K562 (cell line): ENCODE measurements at regions not wholly inside any gene's neighbourhood (a gene's known extent, or its start where the extent isn't known, plus 50 kb on each side); places are given as distances from the start of the nearest gene placed in this dataset.
"Not testable (repeated sequence)": the region's sequence is repeated elsewhere in the genome, so short reads cannot be mapped to it uniquely, and the experiment has no call there.

Experiments used
- ATAC-seq: fragments of 200-7000 bp; cut with Tn5 transposase; 3 replicates; pipeline ENCODE4 v1.9.1; 2020; ENCODE audit warnings: moderate library complexity
- BruUV-seq: library from RNA; stranded (reverse); fragments of 400-500 nt; replicated peaks from 2 replicates; lab custom pipeline; 2021; lab: Mats Ljungman, UMichigan
- CTCF ChIA-PET: fragments of 300-600 bp; formaldehyde crosslinking; extraction: SDS; loops from one replicate; lab custom pipeline; 2021; ENCODE audit warnings: low intra/inter-chr PET ratio; lab: Yijun Ruan, JAX
- POLR2A ChIA-PET: fragments of 300-600, 350-650 bp; sonication (Branson Sonifier 250); formaldehyde crosslinking; extraction: SDS; loops from one replicate; lab custom pipeline; 2021; ENCODE audit warnings: antibody characterized with exemption, inconsistent platforms; lab: Yijun Ruan, JAX
- DNase-seq, 4 experiments: peaks; one replicate each; pipeline versions ENCODE4 v3.0.0 to v3.0.0-alpha.2; 2011 to 2018; ENCODE audit warnings: low spot score in 3 of 4, mixed read lengths in 3 of 4; ENCODE audit errors: extremely low read depth in 1 of 4
- FAIRE-seq: peaks from 2 replicates; lab custom pipeline; 2011; peaks lifted over from hg19 to GRCh38; lab: Jason Lieb, UNC
- H2AFZ ChIP-seq: 2 replicates; pipeline ENCODE4 v1.6.0; 2011; ENCODE audit warnings: low read depth, low read length, control low read depth, inconsistent platforms
- H3K27ac ChIP-seq: fragments of 200-600 bp; 3 replicates; pipeline ENCODE4 v1.8.0; 2011; ENCODE audit warnings: low read depth, mild to moderate bottlenecking, control low read depth, inconsistent platforms, low read length, moderate library complexity, mixed read lengths; ENCODE audit errors: extremely low read depth
- H3K27me3 ChIP-seq, 2 experiments: fragments of 300-600 bp in 1 of 2; 2 replicates in 1 of 2; 3 replicates in 1 of 2; pipeline versions ENCODE4 v1.6.0 to v1.8.0; 2011; ENCODE audit warnings: inconsistent platforms in 2 of 2, low read length in 2 of 2, mild to moderate bottlenecking in 1 of 2, mixed read lengths in 1 of 2, moderate library complexity in 1 of 2; ENCODE audit not compliant: control insufficient read depth in 2 of 2, insufficient read depth in 2 of 2
- H3K36me3 ChIP-seq: fragments of 300-600 bp; 3 replicates; pipeline ENCODE4 v1.8.0; 2011; ENCODE audit warnings: mild to moderate bottlenecking, low read length, inconsistent platforms; ENCODE audit not compliant: control insufficient read depth, insufficient read depth
- H3K4me1 ChIP-seq, 2 experiments: fragments of 200-600 bp in 1 of 2; replicated peaks in 1 of 2; 2 replicates in 1 of 2; 3 replicates in 1 of 2; pipeline versions ENCODE4 v1.5.1 to v1.8.0; 2011; ENCODE audit warnings: inconsistent platforms in 2 of 2, low read length in 2 of 2, mild to moderate bottlenecking in 1 of 2, mixed read lengths in 1 of 2, moderate library complexity in 1 of 2; ENCODE audit not compliant: control insufficient read depth in 2 of 2, insufficient read depth in 2 of 2
- H3K4me2 ChIP-seq: 2 replicates; pipeline ENCODE4 v1.6.1; 2011; ENCODE audit warnings: low read length, control low read depth, inconsistent platforms, mixed read lengths; ENCODE audit not compliant: insufficient read depth
- H3K4me3 ChIP-seq: fragments of 200-600 bp; sonication (generic), shearing (Covaris generic); 2 replicates; pipeline ENCODE4 v1.5.1; 2016; ENCODE audit warnings: control low read depth, inconsistent platforms
- H3K79me2 ChIP-seq: fragments of 200-600 bp; 3 replicates; pipeline ENCODE4 v1.8.0; 2011; ENCODE audit warnings: low read length, inconsistent platforms; ENCODE audit not compliant: control insufficient read depth, insufficient read depth
- H3K9ac ChIP-seq, 2 experiments: 2 replicates each; pipeline versions ENCODE4 v1.6.0 to v1.6.1; 2011; ENCODE audit warnings: low read depth in 2 of 2, low read length in 2 of 2, control low read depth in 1 of 2, inconsistent platforms in 1 of 2, mild to moderate bottlenecking in 1 of 2, mixed read lengths in 1 of 2; ENCODE audit not compliant: insufficient read depth in 1 of 2
- H3K9me1 ChIP-seq: one replicate; pipeline ENCODE4 v1.6.0; 2011; ENCODE audit warnings: inconsistent platforms, mild to moderate bottlenecking, low read length, moderate library complexity; ENCODE audit not compliant: control insufficient read depth, insufficient read depth
- H3K9me3 ChIP-seq: replicated peaks from 2 replicates; pipeline ENCODE4 v1.5.1; 2011; ENCODE audit warnings: low read depth, low read length, inconsistent platforms; ENCODE audit not compliant: control insufficient read depth, insufficient read depth
- H4K20me1 ChIP-seq: replicated peaks from 2 replicates; pipeline ENCODE4 v1.6.1; 2011; ENCODE audit warnings: low read length, inconsistent platforms, mixed read lengths; ENCODE audit not compliant: control insufficient read depth, insufficient read depth
- E2F1 ChIP-seq: sonication (generic); formaldehyde crosslinking; IDR thresholded peaks from 2 replicates; pipeline ENCODE4 v1.8.1; 2023; ENCODE audit warnings: mild to moderate bottlenecking, missing genetic modification reagents, moderate library complexity
- ESRRB ChIP-seq: fragments of 250-450 bp; sonication (Bioruptor Pico); IDR thresholded peaks from 2 replicates; pipeline ENCODE4 v1.5.0; 2020; ENCODE audit warnings: mild to moderate bottlenecking, moderate library complexity, borderline replicate concordance
- FOXK1 ChIP-seq: sonication (generic); formaldehyde crosslinking; IDR thresholded peaks from 2 replicates; pipeline ENCODE4 v1.8.0; 2022; ENCODE audit warnings: missing genetic modification reagents, mild to moderate bottlenecking, borderline replicate concordance
- RBFOX2 ChIP-seq: fragments of 200-400 bp; formaldehyde crosslinking; IDR thresholded peaks from 2 replicates; pipeline ENCODE4 v1.6.1; 2017; ENCODE audit warnings: low read depth, mild to moderate bottlenecking, low read length, moderate library complexity
- RBM15 ChIP-seq: fragments of 200-400 bp; formaldehyde crosslinking; IDR thresholded peaks from 2 replicates; pipeline ENCODE4 v1.6.1; 2018; ENCODE audit warnings: mild to moderate bottlenecking, low read length, moderate library complexity; ENCODE audit not compliant: insufficient read depth
- SFPQ ChIP-seq: fragments of 200-400 bp; formaldehyde crosslinking; IDR thresholded peaks from 2 replicates; pipeline ENCODE4 v1.6.1; 2017; ENCODE audit warnings: mild to moderate bottlenecking, low read depth, low read length, moderate library complexity
- TCF7L2 ChIP-seq: fragments of 150-350 bp; IDR thresholded peaks from 2 replicates; pipeline ENCODE4 v1.6.1; 2016; ENCODE audit warnings: low read depth, mild to moderate bottlenecking, low read length, moderate library complexity
- TGIF2 ChIP-seq: sonication (generic); formaldehyde crosslinking; IDR thresholded peaks from 2 replicates; pipeline ENCODE4 v1.8.1; 2022; ENCODE audit warnings: mild to moderate bottlenecking, missing genetic modification reagents, moderate library complexity
- ZNF696 ChIP-seq: fragments of 250-450 bp; sonication (Bioruptor Pico); conservative IDR thresholded peaks from 2 replicates; pipeline ENCODE4 v1.4.0; 2020; ENCODE audit warnings: mild to moderate bottlenecking, moderate library complexity
- WGBS: fragments of 100-300 bp; shearing (Covaris generic); methylation state at CpG from one replicate; pipeline ENCODE4 v1.1.6; 2016; ENCODE audit warnings: low coverage, mixed read lengths; ENCODE audit not compliant: insufficient coverage; ENCODE audit errors: missing lambda C conversion rate; 5-methylcytosine and 5-hydroxymethylcytosine counted together
- in situ Hi-C: fragments of 300-500 bp; cut with MboI; formaldehyde crosslinking; loops from 4 replicates; pipeline ENCODE4 v1.15.0; 2018; ENCODE audit warnings: inconsistent platforms, mixed read lengths
- intact Hi-C: fragments of 100-400 bp; cut with micrococcal nuclease; formaldehyde crosslinking; loops from 2 replicates; pipeline ENCODE4 v1.14.2; 2022

GRCh38 chr2:194514281-194514680, 1142.7 kb upstream of the SLC39A10 start (continued):
- no peak for TF ChIP-seq TCF7L2
- TF ChIP-seq E2F1 (CRISPR knock-in tag), result no peak
- TF ChIP-seq RBM15, result no peak
- TF ChIP-seq ESRRB (CRISPR knock-in tag), result no peak
- no peak for TF ChIP-seq SFPQ
- no peak for TF ChIP-seq FOXK1 (CRISPR knock-in tag)
- no peak for TF ChIP-seq TGIF2 (CRISPR knock-in tag)
- no peak for TF ChIP-seq ZNF696
- TF ChIP-seq RBFOX2, result no peak

- H3K79me2 ChIP-seq, intact Hi-C loops, H3K4me3 ChIP-seq, DNase-seq, CTCF ChIA-PET, H3K9me3 ChIP-seq, in situ Hi-C loops, H4K20me1 ChIP-seq, H3K9ac ChIP-seq, H3K4me2 ChIP-seq, H3K27me3 ChIP-seq, POLR2A ChIA-PET, ATAC-seq, H3K36me3 ChIP-seq, H3K27ac ChIP-seq, H2AFZ ChIP-seq, BruUV-seq, H3K4me1 ChIP-seq, H3K9me1 ChIP-seq: not testable (repeated sequence)
- 0% methylated on average over 2 of the region's 2 CpGs for WGBS
- FAIRE-seq, result peak; percentile 54
Measured at GRCh38 chr2:194511070-194511469, 1146.0 kb upstream of the SLC39A10 start.

GRCh38 chr2:194504876-194505275, 1152.2 kb upstream of the SLC39A10 start:
- H4K20me1 ChIP-seq, H3K9me1 ChIP-seq, H2AFZ ChIP-seq, H3K79me2 ChIP-seq, H3K27me3 ChIP-seq, H3K4me3 ChIP-seq, H3K36me3 ChIP-seq, BruUV-seq, H3K27ac ChIP-seq, FAIRE-seq, H3K4me1 ChIP-seq, H3K9ac ChIP-seq, intact Hi-C loops, H3K9me3 ChIP-seq, in situ Hi-C loops, POLR2A ChIA-PET, ATAC-seq, CTCF ChIA-PET, H3K4me2 ChIP-seq, DNase-seq: not testable (repeated sequence)
- WGBS, result 0% methylated on average over 2 of the region's 3 CpGs
